ENCODE measurements at regions not wholly inside any gene's neighbourhood (a gene's known extent, or its start where the extent isn't known, plus 50 kb on each side); places are given as distances from the start of the nearest gene placed in this dataset.

- ATAC-seq (no peak), DNase-seq (no peak)
- Mint-ChIP-seq H3K36me3 (no peaks in the 10 kb centered on the region), H3K4me1 (peaks cover 4 to 10% (median 6%) of the 10 kb centered on the region in 4 donors), H3K9me3 (no peaks in the 10 kb centered on the region), H3K27me3 (peaks cover 0 to 2% (median 0%) of the 10 kb centered on the region in 5 donors), H3K27ac (no peak overlapping the region), H3K4me3 (no peak overlapping the region)
- POLR2A ChIA-PET, result no interaction called here
These were observed 489.8 kb downstream of the RPS24 start for GRCh38 chr10:78523453-78523852.

- POLR2A ChIA-PET, result no interaction called here
- DNase-seq (no peak), ATAC-seq (no peak)
- H3K36me3 Mint-ChIP-seq, result no peaks in the 10 kb centered on the region
- H3K4me3 Mint-ChIP-seq, result no peak overlapping the region
- H3K9me3 Mint-ChIP-seq, result no peaks in the 10 kb centered on the region
- peaks cover 4 to 10% (median 6%) of the 10 kb centered on the region in 4 donors for H3K4me1 Mint-ChIP-seq
- H3K27ac Mint-ChIP-seq, result no peak overlapping the region
- H3K27me3 Mint-ChIP-seq, result peaks cover 0 to 2% (median 0%) of the 10 kb centered on the region in 5 donors
These were observed 490.7 kb downstream of the RPS24 start for GRCh38 chr10:78524342-78524741.

- ATAC-seq (no peak), DNase-seq (no peak)
- no peaks in the 10 kb centered on the region for H3K9me3 Mint-ChIP-seq
- H3K36me3 Mint-ChIP-seq, result no peaks in the 10 kb centered on the region
- H3K4me3 Mint-ChIP-seq, result no peak overlapping the region
- no peak overlapping the region for H3K27ac Mint-ChIP-seq
- POLR2A ChIA-PET, result no interaction called here
- H3K4me1 Mint-ChIP-seq, result peaks cover 4 to 10% (median 7%) of the 10 kb centered on the region in 4 donors
- peaks cover 0 to 2% (median 0%) of the 10 kb centered on the region in 5 donors for H3K27me3 Mint-ChIP-seq
These were observed 491.3 kb downstream of the RPS24 start for GRCh38 chr10:78524941-78525340.

- Mint-ChIP-seq H3K27me3 (peaks cover 0 to 2% (median 0%) of the 10 kb centered on the region in 5 donors), H3K4me1 (peaks cover 0 to 2% (median 0%) of the 10 kb centered on the region in 4 donors), H3K27ac (no peak overlapping the region), H3K4me3 (no peak overlapping the region), H3K36me3 (no peaks in the 10 kb centered on the region), H3K9me3 (no peaks in the 10 kb centered on the region)
- ATAC-seq (no peak), DNase-seq (no peak)
- POLR2A ChIA-PET, result no interaction called here
These were observed 492.7 kb downstream of the RPS24 start for GRCh38 chr10:78526347-78526746.

GRCh38 chr10:78527296-78527695 is 493.6 kb downstream of the RPS24 start:
- ATAC-seq (no peak), DNase-seq (no peak)
- POLR2A ChIA-PET, result no interaction called here
- Mint-ChIP-seq H3K27ac (no peak overlapping the region), H3K4me3 (no peak overlapping the region), H3K36me3 (no peaks in the 10 kb centered on the region), H3K4me1 (peaks cover 0 to 2% (median under 1%) of the 10 kb centered on the region in 4 donors), H3K27me3 (peaks cover 0 to 7% (median 2%) of the 10 kb centered on the region in 5 donors), H3K9me3 (no peaks in the 10 kb centered on the region)

GRCh38 chr10:78528749-78529204 is 495.1 kb downstream of the RPS24 start:
- POLR2A ChIA-PET, result no interaction called here
- Mint-ChIP-seq H3K27ac (no peak overlapping the region), H3K4me3 (no peak overlapping the region), H3K9me3 (no peaks in the 10 kb centered on the region), H3K36me3 (no peaks in the 10 kb centered on the region), H3K4me1 (peaks cover 0 to 6% (median 4%) of the 10 kb centered on the region in 4 donors), H3K27me3 (peaks cover 0 to 10% (median 0%) of the 10 kb centered on the region in 5 donors)
- DNase-seq (no peak), ATAC-seq (no peak)

GRCh38 chr10:78529262-78529661 is 495.6 kb downstream of the RPS24 start:
- Mint-ChIP-seq H3K4me3 (no peak overlapping the region), H3K27ac (no peak overlapping the region), H3K4me1 (peaks cover 0 to 6% (median 4%) of the 10 kb centered on the region in 4 donors), H3K9me3 (no peaks in the 10 kb centered on the region), H3K36me3 (no peaks in the 10 kb centered on the region), H3K27me3 (peaks cover 0 to 10% (median 0%) of the 10 kb centered on the region in 5 donors)
- no peak for DNase-seq
- ATAC-seq, result no peak
- POLR2A ChIA-PET, result no interaction called here

- Mint-ChIP-seq H3K4me3 (no peak overlapping the region), H3K4me1 (peaks cover 0 to 6% (median 4%) of the 10 kb centered on the region in 4 donors), H3K36me3 (no peaks in the 10 kb centered on the region), H3K27me3 (peaks cover 0 to 10% (median 0%) of the 10 kb centered on the region in 5 donors), H3K9me3 (no peaks in the 10 kb centered on the region), H3K27ac (no peak overlapping the region)
- ATAC-seq (no peak), DNase-seq (no peak)
- POLR2A ChIA-PET, result no interaction called here
These were observed 497.4 kb downstream of the RPS24 start for GRCh38 chr10:78531088-78531487.

- POLR2A ChIA-PET, result no interaction called here
- no peaks in the 10 kb centered on the region for H3K36me3 Mint-ChIP-seq
- H3K27ac Mint-ChIP-seq, result peak overlapping the region in 2 of 10 donors; percentile 78 to 80
- H3K4me3 Mint-ChIP-seq, result no peak overlapping the region
- H3K4me1 Mint-ChIP-seq, result peaks cover 0 to 6% (median 4%) of the 10 kb centered on the region in 4 donors
- DNase-seq (no peak), ATAC-seq (no peak)
- H3K27me3 Mint-ChIP-seq, result peaks cover 0 to 10% (median 0%) of the 10 kb centered on the region in 5 donors
- H3K9me3 Mint-ChIP-seq, result no peaks in the 10 kb centered on the region
These were observed 498.9 kb downstream of the RPS24 start for GRCh38 chr10:78532480-78533042.

GRCh38 chr10:78533098-78533497 is 499.4 kb downstream of the RPS24 start:
- Mint-ChIP-seq H3K4me3 (no peak overlapping the region), H3K9me3 (no peaks in the 10 kb centered on the region), H3K4me1 (peaks cover 0 to 6% (median 4%) of the 10 kb centered on the region in 4 donors), H3K36me3 (no peaks in the 10 kb centered on the region), H3K27me3 (peaks cover 0 to 10% (median 0%) of the 10 kb centered on the region in 5 donors), H3K27ac (no peak overlapping the region)
- POLR2A ChIA-PET, result no interaction called here
- ATAC-seq, result no peak
- no peak for DNase-seq

GRCh38 chr10:78533776-78534175 is 500.1 kb downstream of the RPS24 start:
- ATAC-seq, result no peak
- no peaks in the 10 kb centered on the region for H3K9me3 Mint-ChIP-seq
- H3K4me1 Mint-ChIP-seq, result peaks cover 0 to 6% (median 4%) of the 10 kb centered on the region in 4 donors
- no peak overlapping the region for H3K4me3 Mint-ChIP-seq
- no peak for DNase-seq
- no peaks in the 10 kb centered on the region for H3K36me3 Mint-ChIP-seq
- POLR2A ChIA-PET, result no interaction called here
- peaks cover 0 to 10% (median 0%) of the 10 kb centered on the region in 5 donors for H3K27me3 Mint-ChIP-seq
- no peak overlapping the region for H3K27ac Mint-ChIP-seq

GRCh38 chr10:78535716-78536218 is 502.1 kb downstream of the RPS24 start:
- Mint-ChIP-seq H3K36me3 (no peaks in the 10 kb centered on the region), H3K9me3 (no peaks in the 10 kb centered on the region), H3K4me3 (no peak overlapping the region), H3K27ac (no peak overlapping the region), H3K27me3 (peaks cover 0 to 10% (median 0%) of the 10 kb centered on the region in 5 donors), H3K4me1 (peaks cover 0 to 7% (median 2%) of the 10 kb centered on the region in 4 donors)
- ATAC-seq, result no peak
- no peak for DNase-seq
- POLR2A ChIA-PET, result no interaction called here

- no peak overlapping the region for H3K27ac Mint-ChIP-seq
- ATAC-seq, result no peak
- no peak overlapping the region for H3K4me3 Mint-ChIP-seq
- no peaks in the 10 kb centered on the region for H3K36me3 Mint-ChIP-seq
- H3K27me3 Mint-ChIP-seq, result peaks cover 0 to 7% (median 3%) of the 10 kb centered on the region in 5 donors
- H3K9me3 Mint-ChIP-seq, result no peaks in the 10 kb centered on the region
- DNase-seq, result no peak
- POLR2A ChIA-PET, result no interaction called here
- H3K4me1 Mint-ChIP-seq, result peaks cover 0 to 10% (median 4%) of the 10 kb centered on the region in 4 donors
These were observed 503.4 kb downstream of the RPS24 start for GRCh38 chr10:78537018-78537417.
